ENCODE measurements at regions not wholly inside any gene's neighbourhood (a gene's known extent, or its start where the extent isn't known, plus 50 kb on each side); places are given as distances from the start of the nearest gene placed in this dataset.
"Not testable (repeated sequence)": the region's sequence is repeated elsewhere in the genome, so short reads cannot be mapped to it uniquely, and the experiment has no call there.

GRCh38 chr15:95202569-95203349, 971.4 kb downstream of the MCTP2 start:
- dilution Hi-C loops (cut with MboI; ENCODE audit: extremely low pct_ligation_motif_present, low sequenced_read_pairs) = no loop called here
- Histone ChIP-seq H3K4me3 (ENCODE audit: control insufficient read depth in 2 of 3, extremely low read depth in 1 of 3, insufficient read depth in 2 of 3, low read depth in 1 of 3, low read length in 3 of 3) (no peak overlapping the region), H3K9me3 (ENCODE audit: control insufficient read depth, low read depth, low read length) (no peaks in the 10 kb centered on the region), H3K36me3 (ENCODE audit: control insufficient read depth in 2 of 2, extremely low read depth in 1 of 2, insufficient read depth in 2 of 2, low read length in 2 of 2) (no peaks in the 10 kb centered on the region), H2AFZ (ENCODE audit: control insufficient read depth, low read length) (no peak overlapping the region), H3K27me3 (ENCODE audit: control insufficient read depth, extremely low read depth, insufficient read depth, low read length) (no peaks in the 10 kb centered on the region), H3K27ac (ENCODE audit: control insufficient read depth, insufficient read depth, low read length) (no peak overlapping the region), H3K9me1 (ENCODE audit: control insufficient read depth, extremely low read depth, insufficient read depth, low read length) (no peaks in the 10 kb centered on the region), H3K4me1 (ENCODE audit: control insufficient read depth, extremely low read depth, insufficient read depth, low read length) (no peaks in the 10 kb centered on the region), H3K4me2 (ENCODE audit: control insufficient read depth, extremely low read depth, insufficient read depth, low read depth, low read length) (no peak overlapping the region), H3K79me2 (ENCODE audit: control insufficient read depth, insufficient read depth, low read length) (no peaks in the 10 kb centered on the region), H3K9ac (ENCODE audit: control insufficient read depth, extremely low read depth, insufficient read depth, low read length) (no peak overlapping the region), H4K20me1 (ENCODE audit: control insufficient read depth, extremely low read depth, insufficient read depth, low read length) (no peaks in the 10 kb centered on the region)
- TF ChIP-seq EZH2 (IDR thresholded peaks at IDR 0.05; ENCODE audit: low read length) = no peak
- TF ChIP-seq CTCF (optimal IDR thresholded peaks at IDR 0.05 in 1 of 3, IDR thresholded peaks at IDR 0.05 in 1 of 3, conservative IDR thresholded peaks at IDR 0.05 in 1 of 3; ENCODE audit: extremely low read depth in 1 of 3, insufficient read depth in 2 of 3, low read length in 3 of 3) = no peak
- no peak for DNase-seq (ENCODE audit: low read depth, low spot score)
- FAIRE-seq = no peak

- dilution Hi-C loops (cut with MboI; ENCODE audit: extremely low pct_ligation_motif_present, low sequenced_read_pairs) = no loop called here
- Histone ChIP-seq H3K9me1 (ENCODE audit: control insufficient read depth, extremely low read depth, insufficient read depth, low read length) (no peaks in the 10 kb centered on the region), H3K9me3 (ENCODE audit: control insufficient read depth, low read depth, low read length) (no peaks in the 10 kb centered on the region)
Observed at GRCh38 chr15:95205077-95205476, 973.7 kb downstream of the MCTP2 start.

GRCh38 chr15:95205830-95206229, 974.5 kb downstream of the MCTP2 start:
- H3K4me1 ChIP-seq (ENCODE audit: control insufficient read depth, extremely low read depth, insufficient read depth, low read length); H3K36me3 ChIP-seq (ENCODE audit: control insufficient read depth in 2 of 2, extremely low read depth in 1 of 2, insufficient read depth in 2 of 2, low read length in 2 of 2); H3K9me3 ChIP-seq (ENCODE audit: control insufficient read depth, low read depth, low read length); H3K27ac ChIP-seq (ENCODE audit: control insufficient read depth, insufficient read depth, low read length); H3K27me3 ChIP-seq (ENCODE audit: control insufficient read depth, extremely low read depth, insufficient read depth, low read length); H2AFZ ChIP-seq (ENCODE audit: control insufficient read depth, low read length); H3K4me3 ChIP-seq (ENCODE audit: control insufficient read depth in 2 of 3, extremely low read depth in 1 of 3, insufficient read depth in 2 of 3, low read depth in 1 of 3, low read length in 3 of 3); H3K4me2 ChIP-seq (ENCODE audit: control insufficient read depth, extremely low read depth, insufficient read depth, low read depth, low read length); DNase-seq (ENCODE audit: low read depth, low spot score); H3K9ac ChIP-seq (ENCODE audit: control insufficient read depth, extremely low read depth, insufficient read depth, low read length); H3K9me1 ChIP-seq (ENCODE audit: control insufficient read depth, extremely low read depth, insufficient read depth, low read length); FAIRE-seq; dilution Hi-C loops (cut with MboI; ENCODE audit: extremely low pct_ligation_motif_present, low sequenced_read_pairs); H4K20me1 ChIP-seq (ENCODE audit: control insufficient read depth, extremely low read depth, insufficient read depth, low read length); H3K79me2 ChIP-seq (ENCODE audit: control insufficient read depth, insufficient read depth, low read length): not testable (repeated sequence)

More at GRCh38 chr15:95205077-95205476, 973.7 kb downstream of the MCTP2 start:
- Histone ChIP-seq H2AFZ (ENCODE audit: control insufficient read depth, low read length) (no peak overlapping the region), H3K79me2 (ENCODE audit: control insufficient read depth, insufficient read depth, low read length) (no peaks in the 10 kb centered on the region), H3K9ac (ENCODE audit: control insufficient read depth, extremely low read depth, insufficient read depth, low read length) (no peak overlapping the region), H3K4me2 (ENCODE audit: control insufficient read depth, extremely low read depth, insufficient read depth, low read depth, low read length) (no peak overlapping the region), H3K27ac (ENCODE audit: control insufficient read depth, insufficient read depth, low read length) (no peak overlapping the region), H4K20me1 (ENCODE audit: control insufficient read depth, extremely low read depth, insufficient read depth, low read length) (no peaks in the 10 kb centered on the region), H3K27me3 (ENCODE audit: control insufficient read depth, extremely low read depth, insufficient read depth, low read length) (no peaks in the 10 kb centered on the region), H3K36me3 (ENCODE audit: control insufficient read depth in 2 of 2, extremely low read depth in 1 of 2, insufficient read depth in 2 of 2, low read length in 2 of 2) (no peaks in the 10 kb centered on the region), H3K4me1 (ENCODE audit: control insufficient read depth, extremely low read depth, insufficient read depth, low read length) (no peaks in the 10 kb centered on the region), H3K4me3 (ENCODE audit: control insufficient read depth in 2 of 3, extremely low read depth in 1 of 3, insufficient read depth in 2 of 3, low read depth in 1 of 3, low read length in 3 of 3) (no peak overlapping the region)
- FAIRE-seq (no peak), DNase-seq (ENCODE audit: low read depth, low spot score) (no peak)
- TF ChIP-seq EZH2 (IDR thresholded peaks at IDR 0.05; ENCODE audit: low read length) (no peak), CTCF (optimal IDR thresholded peaks at IDR 0.05 in 1 of 3, IDR thresholded peaks at IDR 0.05 in 1 of 3, conservative IDR thresholded peaks at IDR 0.05 in 1 of 3; ENCODE audit: extremely low read depth in 1 of 3, insufficient read depth in 2 of 3, low read length in 3 of 3) (no peak)

All from keratinocyte (primary cell).